GM06990 (cell line): ENCODE measurements at regions not wholly inside any gene's neighbourhood (a gene's known extent, or its start where the extent isn't known, plus 50 kb on each side); places are given as distances from the start of the nearest gene placed in this dataset.

Source experiments
- DNase-seq: peaks from one replicate; pipeline ENCODE4 v3.0.0-alpha.2; 2011; ENCODE audit not compliant: insufficient read length; ENCODE audit errors: extremely low read depth
- H3K27me3 ChIP-seq: replicated peaks from 2 replicates; pipeline ENCODE4 v1.6.0; 2011; ENCODE audit warnings: low read length; ENCODE audit not compliant: control insufficient read depth, insufficient read depth
- H3K36me3 ChIP-seq: 2 replicates; pipeline ENCODE4 v1.5.1; 2011; ENCODE audit warnings: low read length; ENCODE audit not compliant: control insufficient read depth, insufficient read depth
- H3K4me3 ChIP-seq: replicated peaks from 2 replicates; pipeline ENCODE4 v1.5.1; 2011; ENCODE audit warnings: low read depth, mild to moderate bottlenecking, control low read depth, low read length
- TF ChIP-seq, protein P1 (sequence below): IDR thresholded peaks from 2 replicates; pipeline ENCODE4 v1.5.1; 2011; ENCODE audit warnings: low read length, control low read depth, mild to moderate bottlenecking, inconsistent platforms; ENCODE audit not compliant: insufficient read depth, poor library complexity, severe bottlenecking

DNA sequence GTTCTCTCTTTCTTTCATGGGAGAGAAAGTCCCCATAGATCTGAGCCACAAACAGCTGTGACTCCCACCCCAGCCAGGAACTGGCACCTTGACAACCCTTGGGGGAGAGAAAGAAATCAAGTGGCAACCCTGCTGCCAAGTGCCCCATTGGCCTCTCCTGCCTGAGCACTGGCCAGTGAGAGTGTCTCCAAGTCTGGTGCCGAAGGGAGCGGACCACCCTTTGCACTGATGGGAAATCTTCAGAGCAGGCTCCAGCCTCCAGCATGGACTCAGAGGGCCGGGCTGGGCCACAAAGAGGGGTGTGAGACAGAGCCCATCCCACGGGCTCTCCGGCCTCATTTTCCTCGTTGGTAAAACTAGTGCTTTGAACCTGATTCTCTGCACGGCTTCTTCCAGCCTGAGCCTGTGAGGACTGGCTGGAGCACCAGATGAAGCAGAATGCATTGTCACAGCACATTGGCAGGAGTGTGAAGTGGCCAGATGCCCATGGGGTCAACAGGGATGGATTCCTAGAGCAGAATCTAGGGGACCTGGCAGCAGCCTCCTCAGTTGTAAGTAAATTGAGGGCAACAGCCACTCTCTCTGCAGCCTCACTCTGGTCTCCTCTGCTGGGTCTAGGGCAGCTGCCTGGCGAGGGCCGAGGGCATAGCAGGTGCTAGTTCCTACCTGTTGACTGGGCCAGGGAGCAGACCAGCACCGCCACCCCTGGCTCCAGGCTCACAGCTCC lies 81.4 kb downstream of the TRIM29 start:
- DNase-seq = no peak
- TF ChIP-seq, protein P1, sequence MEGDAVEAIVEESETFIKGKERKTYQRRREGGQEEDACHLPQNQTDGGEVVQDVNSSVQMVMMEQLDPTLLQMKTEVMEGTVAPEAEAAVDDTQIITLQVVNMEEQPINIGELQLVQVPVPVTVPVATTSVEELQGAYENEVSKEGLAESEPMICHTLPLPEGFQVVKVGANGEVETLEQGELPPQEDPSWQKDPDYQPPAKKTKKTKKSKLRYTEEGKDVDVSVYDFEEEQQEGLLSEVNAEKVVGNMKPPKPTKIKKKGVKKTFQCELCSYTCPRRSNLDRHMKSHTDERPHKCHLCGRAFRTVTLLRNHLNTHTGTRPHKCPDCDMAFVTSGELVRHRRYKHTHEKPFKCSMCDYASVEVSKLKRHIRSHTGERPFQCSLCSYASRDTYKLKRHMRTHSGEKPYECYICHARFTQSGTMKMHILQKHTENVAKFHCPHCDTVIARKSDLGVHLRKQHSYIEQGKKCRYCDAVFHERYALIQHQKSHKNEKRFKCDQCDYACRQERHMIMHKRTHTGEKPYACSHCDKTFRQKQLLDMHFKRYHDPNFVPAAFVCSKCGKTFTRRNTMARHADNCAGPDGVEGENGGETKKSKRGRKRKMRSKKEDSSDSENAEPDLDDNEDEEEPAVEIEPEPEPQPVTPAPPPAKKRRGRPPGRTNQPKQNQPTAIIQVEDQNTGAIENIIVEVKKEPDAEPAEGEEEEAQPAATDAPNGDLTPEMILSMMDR = no peak
- no peak overlapping the region for H3K4me3 ChIP-seq
- H3K36me3 ChIP-seq = no peaks in the 10 kb centered on the region
- H3K27me3 ChIP-seq = peaks cover 6% of the 10 kb centered on the region

DNA sequence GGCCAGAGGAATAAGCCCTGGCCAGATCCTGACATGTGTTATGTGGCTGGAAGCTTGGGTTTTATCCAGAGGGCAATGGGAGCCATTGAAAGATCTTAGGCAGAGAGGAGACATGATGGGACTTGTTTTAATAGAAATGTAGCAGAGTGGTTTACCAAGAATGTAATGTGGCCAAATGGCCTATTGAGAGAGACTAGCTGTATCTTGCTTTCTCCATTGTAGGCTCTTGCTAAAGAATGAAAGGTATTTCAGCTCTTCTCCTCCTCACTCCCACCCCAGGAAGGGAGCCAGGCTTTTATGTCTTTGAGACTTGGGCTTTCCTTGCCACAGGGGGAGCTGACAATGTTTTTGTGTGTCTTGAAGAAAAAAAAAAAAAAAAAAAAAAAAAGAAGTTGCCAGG lies 82.3 kb downstream of the TRIM29 start:
- TF ChIP-seq, protein P1 = no peak
- no peak for DNase-seq
- peaks cover 6% of the 10 kb centered on the region for H3K27me3 ChIP-seq
- no peaks in the 10 kb centered on the region for H3K36me3 ChIP-seq
- no peak overlapping the region for H3K4me3 ChIP-seq

DNA sequence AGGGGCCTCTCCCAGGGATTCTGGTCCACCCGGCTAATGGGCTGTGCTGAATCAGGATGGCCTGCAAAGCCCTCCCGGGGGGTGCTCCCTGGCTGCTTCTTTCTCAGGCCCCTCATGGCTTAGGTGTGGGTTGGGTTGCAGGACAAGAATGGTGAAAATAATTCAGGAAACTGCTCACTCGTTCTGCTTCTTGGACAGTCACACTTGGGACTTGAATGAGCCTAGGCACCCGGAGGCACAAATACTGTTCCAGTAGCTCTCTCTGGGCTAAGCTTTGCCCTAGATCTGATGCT lies 83.2 kb downstream of the TRIM29 start:
- no peak overlapping the region for H3K4me3 ChIP-seq
- TF ChIP-seq, protein P1 = no peak
- no peak for DNase-seq
- H3K27me3 ChIP-seq = peaks cover 6% of the 10 kb centered on the region
- no peaks in the 10 kb centered on the region for H3K36me3 ChIP-seq

DNA sequence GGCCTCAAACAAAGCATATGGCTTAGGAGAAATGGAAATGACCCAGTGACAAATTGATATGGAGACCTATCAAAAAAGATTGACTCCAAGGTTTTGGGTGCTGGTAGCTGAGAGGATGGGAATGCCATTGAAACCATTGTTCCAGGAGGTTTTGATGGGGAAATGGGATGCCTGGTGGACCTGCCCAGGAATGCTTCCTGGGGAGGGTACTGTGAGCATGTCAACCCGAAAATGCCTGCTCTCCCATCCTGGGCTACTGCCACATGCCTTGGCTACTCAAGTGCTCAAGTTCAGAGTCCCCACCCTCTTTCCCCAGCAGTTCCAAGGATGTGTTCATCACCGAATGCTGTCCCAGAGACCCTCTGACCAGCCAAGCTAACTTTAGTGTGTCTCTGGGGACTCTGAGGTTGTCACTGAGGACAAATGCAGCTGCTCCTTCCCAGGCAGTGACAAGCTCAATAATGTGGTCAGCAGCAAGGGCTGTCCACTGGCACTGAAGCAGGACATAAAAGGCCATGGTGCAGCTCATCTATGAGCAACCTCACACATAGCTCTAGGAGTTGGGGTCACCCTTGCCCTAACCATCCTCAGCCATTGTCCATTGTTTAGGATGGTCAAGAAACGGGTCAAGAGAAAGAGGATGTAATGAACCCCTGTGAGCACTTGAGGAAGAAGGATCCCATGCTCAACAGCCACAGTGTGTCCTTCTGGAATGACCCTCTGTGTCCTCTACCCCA lies 83.7 kb downstream of the TRIM29 start:
- H3K36me3 ChIP-seq = no peaks in the 10 kb centered on the region
- no peak overlapping the region for H3K4me3 ChIP-seq
- peaks cover 6% of the 10 kb centered on the region for H3K27me3 ChIP-seq
- no peak for DNase-seq
- TF ChIP-seq, protein P1 = no peak

DNA sequence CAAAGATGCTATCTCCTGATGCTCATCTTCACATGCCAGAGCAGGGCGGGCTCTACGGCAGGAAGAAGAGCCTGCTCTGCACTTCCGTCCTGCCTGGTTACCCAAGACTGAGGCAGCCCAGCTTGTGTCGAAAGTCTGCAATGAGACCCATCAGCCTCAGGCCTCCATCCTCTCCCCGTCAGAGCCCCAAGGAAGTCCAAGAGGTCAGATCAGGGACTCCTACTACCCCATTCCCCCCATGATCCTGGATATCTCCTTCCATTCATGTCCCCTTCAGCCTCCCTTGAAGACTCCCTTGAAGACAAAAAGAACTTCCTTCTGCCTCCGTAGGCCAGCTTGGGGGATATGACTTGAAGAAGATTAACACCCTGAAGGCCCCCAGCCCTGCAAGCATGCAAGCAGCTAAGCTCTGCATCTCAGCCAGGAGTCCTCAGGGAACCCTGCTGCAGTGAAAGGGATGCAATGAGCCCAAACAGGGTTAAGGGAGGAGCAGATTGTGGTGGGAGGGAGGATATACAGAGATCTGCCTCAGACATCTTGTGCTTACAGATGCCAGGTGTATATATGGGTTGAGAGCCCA lies 85.6 kb downstream of the TRIM29 start:
- Histone ChIP-seq H3K36me3 (no peaks in the 10 kb centered on the region), H3K27me3 (peaks cover 6% of the 10 kb centered on the region), H3K4me3 (no peak overlapping the region)
- no peak for DNase-seq
- TF ChIP-seq, protein P1 = no peak
